NCI-H1092 (cell line): ENCODE measurements at regions not wholly inside any gene's neighbourhood (a gene's known extent, or its start where the extent isn't known, plus 50 kb on each side); places are given as distances from the start of the nearest gene placed in this dataset.
"Not testable (repeated sequence)": the region's sequence is repeated elsewhere in the genome, so short reads cannot be mapped to it uniquely, and the experiment has no call there.

Experiments
- DNase-seq: peaks from one replicate; lab custom pipeline; 2025; lab: John Stamatoyannopoulos, UW

DNA sequence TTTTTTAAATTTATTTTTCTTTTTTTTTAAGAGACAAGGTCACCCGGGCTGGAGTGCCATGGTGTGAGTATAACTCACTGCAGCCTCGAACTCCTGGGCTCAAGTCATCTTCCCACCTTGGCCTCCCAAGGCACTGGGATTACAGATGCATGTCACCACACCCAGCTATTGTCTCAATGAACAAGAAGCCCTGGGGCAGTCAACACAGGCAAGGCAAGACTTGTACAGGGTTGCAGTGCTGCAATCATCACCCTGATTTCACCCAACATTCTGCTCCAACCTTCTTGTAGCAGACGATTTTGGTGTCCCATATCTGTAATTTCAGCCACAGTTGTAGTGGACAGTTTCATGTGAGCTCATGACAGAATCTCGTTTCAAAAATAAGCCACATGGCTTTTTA lies 205.8 kb upstream of the KIF2A start:
- no peak for DNase-seq

DNA sequence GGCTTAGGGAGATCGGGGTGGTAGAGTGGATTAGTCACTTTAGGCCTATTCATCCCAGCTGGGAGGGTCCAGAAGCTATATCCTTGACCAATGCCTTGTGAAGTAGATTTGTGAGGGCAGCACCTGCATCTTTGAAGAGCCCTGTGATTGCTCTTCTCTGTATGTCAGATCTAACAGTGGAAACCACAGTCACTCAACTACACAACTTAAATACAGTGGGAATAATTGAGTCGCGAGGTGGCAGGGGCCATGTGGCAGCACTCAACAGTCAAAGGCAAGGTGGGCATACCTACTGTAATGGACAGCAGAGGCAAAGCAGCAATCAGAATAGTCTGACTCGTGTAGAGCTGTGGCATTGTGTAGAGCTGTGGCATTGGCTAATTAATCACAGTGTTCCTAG lies 202.1 kb upstream of the KIF2A start:
- DNase-seq = not testable (repeated sequence)

DNA sequence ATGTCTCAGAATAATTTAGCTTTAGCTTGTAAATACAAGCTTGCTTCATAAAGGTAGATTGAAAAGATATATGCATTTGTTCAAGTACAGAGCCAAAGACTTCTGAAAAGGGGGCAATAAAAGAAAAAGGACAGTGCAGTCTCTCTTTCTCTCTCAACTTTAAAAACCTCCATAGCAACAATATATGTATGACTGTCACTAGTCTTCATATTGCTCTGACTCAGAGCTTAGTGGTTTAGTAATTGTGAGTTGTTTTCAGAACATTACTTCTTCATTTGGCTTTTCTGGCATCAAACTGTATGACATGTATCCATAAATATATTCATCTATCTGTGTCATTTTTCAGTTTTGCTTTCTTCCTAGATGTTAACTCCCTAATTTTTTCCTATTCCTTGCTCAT lies 194.6 kb upstream of the KIF2A start:
- DNase-seq = no peak

DNA sequence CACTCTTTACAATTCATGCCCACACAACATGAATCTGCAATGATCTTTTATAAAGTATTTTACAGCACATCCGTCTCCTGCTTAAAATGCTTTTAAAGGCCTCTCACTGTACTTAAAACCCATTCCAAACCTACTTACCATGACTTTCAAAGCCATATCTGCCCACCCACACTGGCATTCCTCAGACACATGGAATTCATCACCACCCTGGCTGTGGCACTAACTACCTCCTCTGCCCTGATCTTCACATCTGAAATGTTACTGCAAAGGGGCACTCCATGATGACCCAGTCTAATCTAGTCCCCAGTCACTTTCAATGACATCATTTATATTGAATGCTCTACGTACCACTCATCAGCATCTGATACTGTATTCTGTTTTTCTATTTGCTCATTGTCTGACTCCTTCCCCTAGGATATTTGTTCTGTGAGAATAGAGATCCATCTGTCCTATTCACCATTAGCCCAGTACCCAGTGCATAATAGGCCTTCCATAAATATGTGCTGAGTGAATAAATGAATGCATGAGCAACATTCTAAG lies 193.2 kb upstream of the KIF2A start:
- DNase-seq = no peak

DNA sequence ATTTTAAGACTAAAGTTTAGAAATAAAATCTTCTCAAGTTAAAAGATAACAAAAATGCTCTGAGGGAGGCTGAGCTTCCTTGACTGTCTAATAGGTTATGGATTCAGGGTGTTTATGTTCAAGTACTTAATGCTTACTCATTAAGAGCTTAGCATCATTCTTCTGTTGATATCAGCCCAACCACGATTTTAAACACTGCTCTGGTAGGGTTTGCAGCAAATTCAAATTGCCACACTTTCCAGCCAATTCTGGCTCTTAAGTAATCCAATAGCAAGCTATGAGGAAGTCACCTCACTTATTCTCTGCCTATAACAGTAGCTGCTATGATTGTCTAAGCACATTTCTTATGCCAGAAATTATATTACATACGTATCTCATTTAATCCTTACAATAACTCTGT lies 191.0 kb upstream of the KIF2A start:
- DNase-seq = no peak

DNA sequence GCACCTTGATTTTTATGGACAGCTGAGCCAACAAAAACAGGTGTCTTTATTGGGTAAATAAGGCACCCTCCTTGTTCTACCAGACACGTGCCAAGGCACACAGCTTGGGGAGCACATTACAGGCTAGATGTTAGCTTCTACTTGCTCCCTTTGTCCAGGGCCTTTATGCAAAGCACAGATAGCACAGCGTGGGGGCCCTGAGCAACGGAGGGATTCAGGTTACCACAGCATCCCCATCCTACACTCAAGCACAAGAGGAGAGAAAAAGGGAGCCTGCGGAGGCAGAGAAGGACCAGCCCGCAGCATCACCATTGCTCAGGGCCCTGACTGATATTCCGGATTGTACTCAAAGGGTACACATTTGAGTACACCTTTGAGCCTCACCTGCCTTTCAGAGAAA lies 181.7 kb upstream of the KIF2A start:
- DNase-seq = peak; percentile 52

DNA sequence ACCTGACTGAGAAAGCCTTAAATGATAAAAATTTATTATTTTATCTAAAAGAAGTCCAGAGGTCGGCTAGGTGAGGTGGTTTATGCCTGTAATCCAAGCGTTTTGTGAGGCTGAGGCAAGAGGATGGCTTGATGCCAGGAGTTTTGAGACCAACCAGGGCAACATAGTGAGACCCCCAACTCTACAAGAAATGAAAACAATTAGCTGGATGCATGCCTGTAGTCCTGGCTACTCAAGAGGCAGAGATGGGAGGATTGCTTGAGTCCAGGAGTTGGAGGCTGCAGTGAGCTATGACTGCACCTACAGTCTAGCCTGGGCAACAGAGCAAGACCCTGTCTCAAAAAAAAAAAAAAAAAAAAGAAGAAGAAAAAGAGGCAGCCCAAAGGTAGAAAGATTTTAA lies 179.9 kb upstream of the KIF2A start:
- no peak for DNase-seq

DNA sequence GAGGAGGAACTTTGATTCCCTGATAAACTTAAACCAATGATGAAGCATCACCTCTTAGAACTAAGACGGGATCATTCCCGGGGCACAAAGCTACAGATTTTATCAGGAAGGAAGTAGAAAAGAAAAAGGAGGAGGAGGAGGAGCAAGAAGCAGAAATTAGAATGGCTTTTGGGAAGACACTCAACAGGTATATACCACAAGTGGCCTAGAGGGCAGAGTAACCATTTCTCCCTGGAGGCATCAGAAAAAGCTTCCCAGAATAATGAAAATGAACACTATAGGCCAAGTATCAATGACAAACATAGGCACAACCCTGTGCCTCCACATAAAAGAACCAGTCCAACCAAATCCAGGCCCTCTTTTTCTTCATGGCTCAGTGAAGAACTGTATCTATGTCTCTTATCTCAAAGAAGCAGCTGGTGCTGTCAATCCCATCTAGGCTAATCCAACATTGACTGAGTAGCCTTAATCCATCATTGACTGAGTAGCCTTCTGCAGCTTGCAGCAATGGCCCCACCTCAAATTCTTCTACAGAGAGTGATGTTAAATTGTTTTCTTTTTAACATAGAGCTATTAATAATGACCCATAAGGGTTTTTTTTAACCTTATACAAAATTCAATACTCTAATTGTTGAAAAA lies 178.8 kb upstream of the KIF2A start:
- no peak for DNase-seq

DNA sequence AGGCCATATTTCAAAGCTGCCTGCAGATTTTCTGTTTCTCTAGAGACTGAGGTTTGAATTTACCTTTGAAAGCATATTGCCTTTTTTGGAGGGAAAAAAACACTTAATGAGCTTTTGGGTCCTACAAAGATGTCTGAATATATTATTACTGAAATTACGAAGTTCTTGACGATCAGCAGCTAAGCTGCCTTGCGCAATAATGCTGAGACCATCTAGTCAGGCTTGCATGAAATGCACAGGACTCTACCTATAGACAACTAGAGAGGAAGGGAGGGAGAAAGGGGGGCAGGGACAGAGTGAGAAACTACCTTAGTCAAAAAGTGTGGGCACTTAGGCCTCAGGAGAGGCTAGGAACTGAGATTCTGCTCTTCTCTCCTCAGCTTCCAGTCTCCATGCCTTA lies 175.9 kb upstream of the KIF2A start:
- DNase-seq = no peak

DNA sequence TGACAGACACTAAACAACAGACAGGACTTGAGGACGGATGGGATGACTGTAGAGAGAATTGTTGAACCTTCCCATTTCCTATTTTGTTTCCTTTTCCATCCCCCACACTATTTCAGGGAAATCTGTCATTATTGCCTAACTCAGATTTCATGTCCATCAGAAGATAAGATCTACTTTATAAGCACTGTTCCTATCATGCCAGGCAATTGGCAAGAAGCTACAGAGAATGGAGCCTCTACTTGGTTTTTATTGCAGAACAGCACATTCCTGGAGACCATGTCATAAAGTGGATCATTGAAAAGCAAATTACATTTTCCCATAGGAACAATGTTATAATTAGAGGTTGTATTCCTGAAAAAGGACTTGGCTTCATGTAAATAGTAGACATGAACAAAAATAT lies 173.7 kb upstream of the KIF2A start:
- no peak for DNase-seq

DNA sequence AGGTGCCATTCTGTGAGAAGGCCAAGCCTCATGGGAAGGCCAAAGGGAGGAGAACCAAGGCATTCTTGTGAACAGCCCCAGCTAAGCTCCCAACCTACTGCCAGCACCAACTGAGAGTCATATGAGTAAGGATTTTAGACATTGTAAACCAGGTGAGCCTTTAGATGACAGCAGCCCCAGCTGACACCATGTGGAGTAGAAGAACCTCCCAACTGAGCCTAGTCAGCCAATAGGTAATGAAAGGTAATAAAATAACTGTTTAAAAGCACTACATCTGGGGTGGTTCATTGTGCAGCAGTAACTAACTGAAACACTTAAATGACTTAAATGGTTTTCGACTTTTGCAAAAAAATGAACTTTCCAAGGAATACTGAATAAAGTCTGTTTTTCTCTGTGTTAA lies 172.6 kb upstream of the KIF2A start:
- DNase-seq = no peak

DNA sequence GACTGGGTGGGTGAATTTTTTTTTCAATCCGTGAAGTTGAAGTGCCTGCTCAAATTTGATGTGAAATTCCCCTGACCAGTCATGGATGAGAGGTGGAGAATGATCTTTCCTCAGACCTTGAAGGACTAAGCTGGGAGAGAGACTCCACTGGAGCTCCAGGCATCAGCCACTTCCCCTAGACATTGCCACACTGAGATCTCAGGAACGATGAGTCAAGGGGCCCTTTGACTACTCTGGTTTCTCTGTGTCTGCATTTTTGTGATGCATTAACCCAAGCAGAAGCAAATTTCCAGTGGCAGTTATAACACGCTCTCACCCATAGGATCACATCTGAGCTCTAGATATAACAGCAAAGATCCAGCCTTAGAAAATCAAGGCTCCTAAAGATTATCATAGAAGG lies 171.2 kb upstream of the KIF2A start:
- no peak for DNase-seq

DNA sequence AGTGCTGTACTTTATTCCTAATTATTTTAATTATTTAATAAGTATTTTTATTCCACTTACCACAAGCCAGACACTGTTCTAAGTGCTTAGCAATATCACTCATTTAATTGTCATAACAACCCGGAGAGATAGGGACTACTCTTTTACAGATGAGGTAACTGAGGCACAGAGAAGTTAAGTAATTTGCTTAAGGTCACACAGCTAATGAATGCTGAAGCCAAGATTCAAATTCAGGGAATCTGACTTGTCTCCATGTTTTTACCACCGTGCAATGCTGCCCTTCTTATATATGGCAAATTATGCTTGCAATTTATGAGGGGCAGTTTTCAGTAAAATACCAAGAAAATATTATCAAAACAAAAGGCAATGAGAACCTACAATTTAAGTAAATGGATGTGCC lies 168.4 kb upstream of the KIF2A start:
- no peak for DNase-seq

DNA sequence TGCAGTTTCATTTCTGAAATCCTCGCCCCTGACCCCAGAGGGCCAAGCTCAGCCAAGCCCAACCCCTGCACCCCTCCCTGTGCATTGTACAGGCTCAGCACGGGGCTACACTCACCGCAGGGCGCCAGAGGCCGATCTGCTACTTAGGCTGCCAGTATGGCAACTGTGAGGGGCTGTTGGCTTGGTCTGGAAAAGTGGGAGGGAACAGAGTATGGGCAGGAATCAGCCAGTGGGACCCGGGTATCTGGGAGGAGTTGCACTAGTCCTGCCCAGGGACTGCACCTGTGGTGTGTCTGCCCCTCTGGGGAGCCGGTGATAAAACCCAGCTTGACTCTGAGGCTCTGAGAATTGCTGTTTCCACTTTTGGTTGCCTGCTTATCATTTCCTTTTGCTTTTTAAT lies 167.4 kb upstream of the KIF2A start:
- no peak for DNase-seq

DNA sequence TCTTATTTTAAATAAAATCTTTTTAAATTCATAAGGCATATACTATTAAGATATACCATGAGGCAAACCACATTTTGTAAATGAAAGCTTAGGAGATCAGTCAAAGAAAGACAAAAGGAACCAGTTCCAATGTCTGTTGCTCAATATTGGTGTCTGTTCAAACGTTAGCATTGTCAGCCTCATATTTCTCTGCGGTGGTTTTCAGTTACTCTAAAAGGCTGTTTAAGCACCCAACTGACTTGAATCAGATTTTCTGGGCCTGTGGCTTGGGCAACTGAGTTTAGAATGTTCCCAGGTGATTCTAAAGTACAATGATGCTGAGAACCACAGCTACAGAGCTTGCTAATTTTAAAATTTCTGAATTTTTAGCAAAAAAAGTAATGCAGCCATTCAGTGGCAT lies 166.3 kb upstream of the KIF2A start:
- DNase-seq = no peak

DNA sequence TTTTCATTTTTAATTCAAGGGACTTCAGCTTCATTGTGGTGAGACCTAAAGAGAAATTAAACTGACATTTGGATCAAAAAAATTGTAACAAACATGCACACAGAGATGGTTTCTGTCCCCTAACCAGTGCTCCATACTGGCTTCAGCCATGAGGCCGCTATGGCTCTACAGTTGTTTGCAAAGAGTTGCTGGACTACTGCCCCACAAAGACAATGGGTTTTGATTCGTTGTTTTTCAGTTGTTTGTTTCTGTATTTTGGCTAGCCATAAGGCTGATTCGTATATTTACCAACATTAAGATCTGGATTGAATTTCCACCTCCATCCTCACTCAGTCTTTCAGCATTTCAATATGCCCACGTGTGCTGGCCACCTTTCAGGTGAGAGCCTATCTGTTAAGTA lies 163.7 kb upstream of the KIF2A start:
- no peak for DNase-seq

DNA sequence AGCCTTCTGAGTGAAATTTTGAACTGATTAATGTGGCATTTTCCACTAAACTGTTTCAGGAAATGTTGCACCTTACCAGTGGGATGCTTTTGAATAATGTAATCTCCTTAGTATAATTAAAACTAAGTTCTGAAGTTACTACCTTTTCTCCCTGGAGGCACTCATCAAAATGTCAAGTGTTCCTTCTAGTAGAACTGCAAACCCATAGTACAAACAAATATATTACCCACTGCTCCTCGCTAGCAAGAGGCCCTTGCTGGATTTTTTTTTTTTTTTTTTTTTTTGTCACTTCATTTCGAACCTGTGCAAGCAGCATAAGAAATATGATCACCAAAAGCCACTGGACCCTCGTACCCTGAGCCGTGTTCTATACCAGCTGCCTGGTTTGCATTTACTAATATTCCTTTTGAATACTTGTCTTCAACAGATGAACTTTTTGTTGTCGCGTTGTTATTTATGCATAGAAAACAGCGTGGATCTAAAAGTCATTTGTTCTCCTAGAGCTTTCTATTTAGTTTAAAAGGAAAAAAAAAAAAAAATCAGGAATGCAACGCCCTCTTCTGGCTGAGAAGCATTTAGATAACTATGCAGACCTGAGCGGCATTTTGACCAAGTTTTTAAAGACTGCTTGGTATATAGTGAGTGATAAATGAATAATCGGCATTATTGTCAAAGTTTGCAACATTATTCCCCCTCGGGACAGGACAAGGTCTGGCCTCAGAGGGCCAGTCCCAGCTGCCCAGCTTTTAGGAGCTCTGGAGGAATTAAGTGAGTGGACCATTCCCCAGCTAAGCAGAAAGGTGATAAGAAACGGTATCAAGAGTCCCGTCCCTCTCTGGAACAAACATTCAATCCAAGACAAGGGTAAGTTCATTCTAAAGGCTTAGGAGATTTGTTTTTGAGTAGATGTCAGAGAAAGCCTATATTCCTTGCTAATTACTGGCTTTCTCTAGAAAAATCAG lies 162.5 kb upstream of the KIF2A start:
- peak; percentile 3 for DNase-seq

DNA sequence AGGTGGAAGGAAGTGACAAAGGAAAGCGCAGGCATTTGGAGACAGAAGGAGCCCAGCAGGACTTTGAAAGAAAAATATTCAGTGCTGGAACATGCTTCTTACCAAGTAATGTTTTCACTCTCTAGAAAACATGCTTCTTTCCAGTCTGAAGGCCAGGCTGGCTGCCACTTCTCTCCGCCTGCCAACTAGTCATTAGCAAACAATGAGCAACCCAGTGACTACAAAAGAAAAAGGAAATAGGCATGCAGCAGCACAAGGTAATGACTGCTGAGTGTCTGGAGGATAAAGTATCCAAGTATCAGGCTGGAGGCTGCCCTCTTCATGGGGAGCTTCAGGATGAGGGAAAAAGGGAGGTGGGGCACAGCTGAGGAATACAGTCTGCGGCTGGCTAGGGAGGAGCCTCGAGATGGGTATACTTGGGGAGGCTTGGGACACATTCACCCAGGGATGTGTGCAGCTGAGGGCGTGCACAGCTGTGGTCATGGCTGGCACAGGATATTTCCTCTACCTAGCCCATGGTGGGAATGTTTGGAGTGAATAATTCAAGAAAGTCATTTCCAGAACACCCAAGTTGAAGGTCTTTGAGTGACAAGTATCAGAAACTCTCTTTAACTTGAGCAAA lies 161.5 kb upstream of the KIF2A start:
- peak; percentile 20 for DNase-seq

DNA sequence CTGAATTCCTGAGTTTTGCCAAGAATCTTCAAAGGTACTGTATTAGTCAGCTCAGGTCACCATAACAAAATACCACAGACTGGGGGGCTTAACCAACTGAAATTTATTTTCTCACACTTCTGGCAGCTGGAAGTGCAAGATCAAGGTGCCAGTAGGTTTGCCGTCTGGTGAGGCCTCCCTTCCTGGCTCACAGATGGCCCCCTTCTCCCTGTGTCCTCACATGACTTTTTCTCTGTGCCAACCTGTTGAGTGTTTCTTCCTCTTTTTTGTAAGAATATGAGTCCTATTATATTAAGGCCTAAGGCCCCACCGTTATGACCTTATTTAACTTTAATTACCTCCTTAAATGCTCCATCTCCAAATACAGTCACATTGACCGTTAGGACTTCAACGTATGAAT lies 156.1 kb upstream of the KIF2A start:
- no peak for DNase-seq

DNA sequence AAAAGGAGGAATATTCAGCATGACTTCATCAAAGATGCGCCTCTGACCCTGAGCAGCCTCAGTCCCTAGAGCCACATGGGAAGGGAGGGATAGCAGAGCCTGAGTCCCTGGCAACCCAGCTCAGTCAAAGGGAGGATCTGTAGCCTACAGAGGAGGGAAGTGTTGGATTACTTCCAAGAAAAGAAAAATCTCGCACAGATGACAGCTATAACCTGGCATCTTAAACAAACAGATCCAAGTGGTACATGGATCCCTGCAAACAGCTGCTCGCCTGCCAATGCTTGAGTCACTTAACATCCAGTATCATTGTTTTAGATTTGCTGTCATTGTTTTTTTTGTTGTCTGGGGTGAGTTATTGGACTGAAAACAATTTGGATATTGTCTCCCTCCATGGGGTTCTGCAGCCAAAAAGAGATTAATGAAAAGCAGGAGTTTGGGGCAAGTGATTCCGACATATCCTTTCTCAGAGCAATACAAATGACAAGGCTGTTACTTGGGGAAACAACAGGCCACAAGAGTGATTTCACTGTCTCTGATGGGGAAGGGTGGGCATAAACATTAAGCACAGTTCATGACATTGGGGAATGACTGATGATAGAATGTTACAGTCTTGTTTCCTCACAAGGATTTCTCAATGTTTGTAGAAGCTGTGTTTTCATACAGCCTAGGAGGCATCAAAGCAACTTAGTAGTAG lies 153.5 kb upstream of the KIF2A start:
- DNase-seq = no peak

DNA sequence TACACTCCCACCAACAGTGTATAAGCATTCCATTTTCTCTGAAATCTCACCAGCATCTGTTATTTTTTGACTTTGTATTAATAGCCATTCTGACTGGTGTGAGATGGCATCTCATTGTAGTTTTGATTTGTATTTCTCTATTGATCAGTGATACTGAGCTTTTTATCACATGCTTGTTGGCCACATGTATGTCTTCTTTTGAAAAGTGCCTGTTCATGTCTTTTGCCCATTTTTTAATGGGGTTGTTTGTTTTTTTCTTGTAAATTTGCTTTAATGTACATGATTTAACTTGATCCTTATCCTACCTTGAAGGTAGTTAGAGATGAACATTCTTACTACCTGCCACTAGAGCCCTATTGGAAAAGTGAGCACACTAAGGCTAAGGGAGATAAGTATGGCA lies 151.2 kb upstream of the KIF2A start:
- no peak for DNase-seq

DNA sequence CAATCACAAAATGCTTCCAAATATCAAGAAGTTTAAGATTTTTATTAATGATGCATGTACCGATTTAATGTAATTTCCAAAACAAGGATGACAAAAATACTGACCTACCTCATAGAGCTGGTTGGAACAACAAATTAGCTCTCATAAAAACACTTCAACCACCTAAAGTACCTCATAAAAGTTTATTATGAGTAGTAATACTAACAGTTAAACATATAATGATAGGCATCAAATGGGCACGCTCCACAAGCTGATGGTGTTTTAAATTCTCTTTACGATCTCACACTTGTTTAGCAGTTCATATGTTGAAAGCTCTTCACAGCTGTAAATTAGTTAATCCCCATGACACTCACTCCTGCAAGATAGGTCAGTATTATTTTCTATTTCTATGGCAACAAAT lies 150.0 kb upstream of the KIF2A start:
- DNase-seq = no peak
